T1000 (cell line): ENCODE measurements at regions not wholly inside any gene's neighbourhood (a gene's known extent, or its start where the extent isn't known, plus 50 kb on each side); places are given as distances from the start of the nearest gene placed in this dataset.

Source experiments
- DNase-seq: peaks from one replicate; lab custom pipeline; 2025; ENCODE audit warnings: mixed read lengths; lab: John Stamatoyannopoulos, UW

DNA sequence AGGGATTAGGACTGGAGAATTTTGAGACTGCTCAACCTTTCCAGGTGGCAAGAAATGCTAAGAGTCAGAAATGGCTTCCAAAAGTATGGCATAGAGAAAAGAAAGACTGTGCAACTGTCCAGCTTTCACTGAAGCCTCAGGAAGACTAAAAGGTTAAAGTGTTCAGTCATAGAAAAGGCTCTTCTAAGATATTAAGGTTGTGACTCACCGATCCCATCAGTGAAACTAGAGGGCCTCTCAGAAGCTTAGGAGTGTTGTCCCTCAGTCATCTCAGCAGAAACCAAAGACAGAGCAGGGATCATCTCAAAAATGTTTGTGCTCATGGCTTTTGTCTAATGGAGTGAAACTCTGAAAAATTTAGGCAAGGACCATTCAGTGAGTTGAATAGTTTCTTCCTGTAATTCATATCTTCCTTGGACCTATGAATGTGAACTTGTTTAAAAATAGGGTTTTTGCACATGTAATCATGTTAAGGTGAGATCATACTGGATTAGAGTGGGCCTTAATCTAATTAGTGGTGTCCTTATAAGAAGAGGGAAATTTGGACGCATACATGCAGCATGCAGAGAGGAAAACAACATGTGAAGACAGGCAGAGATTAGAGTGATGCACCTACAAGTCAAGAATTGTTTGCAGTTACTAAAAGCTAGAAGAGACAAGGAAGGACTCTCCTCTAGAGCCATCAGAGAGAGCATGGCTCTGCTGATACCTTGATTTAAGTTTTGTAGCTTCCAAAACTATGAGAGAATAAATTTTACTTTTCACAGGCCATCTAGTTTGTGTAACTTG lies 71.3 kb downstream of the RPE65 start:
- no peak for DNase-seq

DNA sequence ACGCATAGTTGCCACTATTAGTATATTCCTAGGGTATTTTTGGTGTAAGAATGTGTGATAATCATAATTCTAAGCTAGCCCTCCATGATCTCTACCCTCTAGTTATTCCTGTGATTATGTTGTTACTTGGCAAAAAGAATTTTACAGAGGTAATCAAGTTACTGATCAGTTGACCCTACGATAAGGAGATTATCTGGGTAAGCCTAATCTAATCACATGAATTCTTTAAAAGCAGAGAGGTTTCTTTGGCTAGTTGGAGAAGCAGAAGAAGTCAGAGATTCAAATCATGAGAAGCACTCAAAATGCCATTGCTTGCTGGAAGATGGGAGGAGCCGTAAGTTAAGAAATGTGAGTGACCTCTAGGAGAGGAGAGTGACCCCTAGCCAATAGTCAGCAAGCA lies 72.7 kb downstream of the RPE65 start:
- DNase-seq, result no peak

DNA sequence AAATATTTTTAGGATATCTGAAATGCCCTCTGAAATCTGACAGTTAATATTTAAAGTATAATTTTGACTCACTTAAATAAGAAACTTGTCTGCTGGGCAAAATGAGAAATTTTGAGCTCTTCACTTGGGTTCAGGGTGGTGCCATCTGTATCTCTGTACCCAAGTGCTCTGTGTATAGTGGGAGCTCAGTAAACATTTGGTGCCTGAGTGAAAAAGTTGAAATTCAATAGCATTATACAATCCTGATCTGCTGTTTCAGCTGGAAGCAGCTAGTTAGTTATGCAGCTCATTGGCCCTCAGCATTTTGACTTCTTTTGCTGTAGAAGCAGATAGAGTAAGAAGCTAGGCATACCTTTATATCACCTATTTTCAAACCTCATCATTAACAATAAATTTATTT lies 73.3 kb downstream of the RPE65 start:
- no peak for DNase-seq

DNA sequence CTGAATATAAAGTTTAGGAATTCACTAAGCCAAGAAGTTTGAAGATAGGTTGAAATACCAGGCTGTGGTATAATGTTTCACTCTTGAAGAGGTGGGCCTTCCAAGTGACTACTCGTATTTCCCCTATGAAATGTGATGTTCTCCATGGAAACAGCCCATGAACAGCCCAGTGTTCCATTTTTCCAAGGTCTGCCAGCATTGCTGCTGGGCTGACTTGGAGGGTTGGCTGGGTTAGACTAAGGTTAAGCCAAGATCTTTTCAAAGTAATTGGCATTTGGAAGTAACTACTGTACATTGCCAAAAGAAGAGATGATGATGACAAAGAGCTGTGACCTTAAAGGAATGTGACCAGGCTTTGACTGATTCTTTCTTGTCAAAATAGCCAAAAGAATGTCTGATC lies 73.8 kb downstream of the RPE65 start:
- no peak for DNase-seq

DNA sequence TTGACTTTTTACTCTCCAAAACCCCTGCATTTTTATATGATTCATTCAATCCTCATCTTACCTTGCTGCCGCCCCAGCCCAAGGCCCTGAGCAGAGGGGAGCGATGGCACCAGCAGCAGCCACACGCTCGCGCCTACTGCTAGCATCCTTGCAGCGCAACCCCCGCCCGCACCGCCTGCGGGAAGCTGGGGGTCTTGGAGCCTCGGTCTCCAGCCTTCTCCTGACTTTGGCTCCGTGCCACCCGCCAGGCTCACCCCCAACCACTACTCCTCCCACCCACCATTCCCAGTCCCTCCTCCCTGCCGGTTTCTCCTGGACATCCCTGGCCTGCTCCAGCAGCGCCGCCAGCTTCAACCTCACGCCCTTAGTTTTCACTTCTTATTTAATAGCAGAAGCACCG lies 76.6 kb downstream of the RPE65 start:
- DNase-seq, result no peak

DNA sequence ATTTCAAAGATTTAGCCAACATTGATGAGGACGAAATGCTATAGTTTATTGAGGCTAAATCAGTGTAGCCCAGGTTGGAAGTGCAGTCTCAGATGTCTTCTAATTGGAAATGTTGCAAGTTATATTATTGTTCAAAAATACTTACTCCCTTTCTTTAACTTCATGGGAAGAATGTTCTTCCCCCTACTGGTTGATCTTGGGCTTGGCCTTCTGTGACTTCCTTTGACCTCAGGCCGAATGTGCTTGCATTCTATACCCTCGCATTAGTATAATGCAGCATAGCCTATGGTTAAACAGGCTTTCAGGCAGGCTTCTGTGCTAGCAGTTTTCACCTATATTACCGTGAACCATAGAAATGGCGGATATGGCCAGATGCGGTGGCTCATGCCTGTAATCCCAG lies 77.3 kb downstream of the RPE65 start:
- DNase-seq, result no peak

DNA sequence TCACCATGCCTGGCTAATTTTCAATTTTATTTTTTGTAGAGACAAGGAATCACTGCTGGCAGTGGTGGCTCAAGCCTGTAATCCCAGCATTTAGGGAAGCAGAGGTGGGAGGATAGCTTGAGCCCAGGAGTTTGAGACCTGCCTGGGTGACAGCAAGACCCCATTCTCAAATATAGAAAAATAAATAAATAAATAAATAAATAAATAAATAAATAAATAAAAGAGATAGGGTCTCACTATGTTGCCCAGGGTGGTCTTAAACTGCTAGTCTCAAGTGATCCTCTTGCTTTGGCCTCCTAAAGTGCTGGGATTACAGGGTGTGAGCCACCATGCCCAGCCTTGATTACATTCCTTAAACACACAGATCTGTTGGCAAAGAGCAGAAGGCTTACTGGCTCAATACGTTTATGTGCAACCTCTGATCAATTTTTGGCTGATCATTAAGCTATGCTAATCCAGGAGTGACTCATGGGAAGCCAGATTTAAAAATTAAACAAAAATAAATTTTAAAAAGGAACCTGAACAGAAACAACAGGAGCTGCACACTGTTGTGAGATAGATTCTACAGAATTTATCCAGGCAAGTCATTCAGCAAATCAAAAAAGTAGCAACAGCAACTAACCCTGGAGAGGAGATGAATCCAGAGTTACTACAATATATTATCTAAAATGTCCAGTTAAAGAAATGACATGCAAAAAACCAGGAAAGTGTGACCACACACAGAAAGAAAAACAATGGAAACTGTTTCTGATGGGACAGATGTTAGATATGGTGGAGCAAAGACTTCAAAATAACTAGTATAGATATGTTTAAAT lies 79.4 kb downstream of the RPE65 start:
- no peak for DNase-seq

DNA sequence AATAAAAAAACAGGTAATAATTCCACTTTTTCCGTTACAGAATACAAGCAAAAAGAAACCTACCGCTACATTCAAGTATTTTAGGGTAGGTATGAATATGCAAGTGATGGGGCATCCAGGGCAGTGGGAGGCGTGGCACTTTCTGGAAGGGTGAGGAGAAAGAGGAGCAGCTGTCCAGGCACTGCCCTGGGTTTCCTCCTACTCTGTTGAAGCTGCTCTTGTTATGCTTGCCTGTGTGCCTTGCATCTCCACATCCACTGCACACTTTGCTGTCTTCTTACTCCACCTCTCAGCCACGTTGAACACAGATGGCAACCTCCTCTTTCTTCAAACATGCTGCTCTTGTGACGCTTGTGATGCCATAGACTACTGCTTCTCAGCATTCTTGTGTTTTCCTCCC lies 83.2 kb downstream of the RPE65 start:
- DNase-seq, result no peak

DNA sequence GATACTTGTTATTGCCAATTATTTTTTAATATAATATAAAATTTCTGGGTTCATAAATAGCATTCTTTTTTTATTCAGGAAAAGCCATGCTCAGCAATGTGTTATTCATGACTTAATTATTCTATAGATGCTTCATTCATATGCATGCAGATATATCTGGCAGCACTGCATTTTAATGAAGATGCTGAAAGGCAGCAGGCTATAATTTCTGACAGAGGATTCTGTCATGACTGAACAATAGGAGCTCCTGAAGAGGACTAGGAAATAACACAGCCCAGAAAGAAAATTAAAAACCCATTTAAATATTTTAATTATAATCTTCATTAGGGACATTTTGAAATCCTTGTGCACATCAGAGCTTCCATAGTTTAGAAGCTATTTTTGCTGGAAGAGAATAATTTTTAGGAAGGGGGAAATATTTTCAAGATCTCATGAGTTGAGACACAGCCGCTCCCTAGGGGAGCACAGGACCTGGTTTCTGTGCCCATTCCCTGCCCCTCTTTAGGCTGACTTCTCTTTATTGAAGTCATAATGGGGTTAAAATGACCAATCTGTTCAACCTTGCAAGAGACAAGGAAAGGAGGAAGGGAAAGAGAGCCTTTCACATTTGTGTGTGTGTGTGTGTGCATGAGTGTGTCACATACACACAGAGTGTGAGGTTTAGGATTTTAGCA lies 83.9 kb downstream of the RPE65 start:
- DNase-seq, result no peak

DNA sequence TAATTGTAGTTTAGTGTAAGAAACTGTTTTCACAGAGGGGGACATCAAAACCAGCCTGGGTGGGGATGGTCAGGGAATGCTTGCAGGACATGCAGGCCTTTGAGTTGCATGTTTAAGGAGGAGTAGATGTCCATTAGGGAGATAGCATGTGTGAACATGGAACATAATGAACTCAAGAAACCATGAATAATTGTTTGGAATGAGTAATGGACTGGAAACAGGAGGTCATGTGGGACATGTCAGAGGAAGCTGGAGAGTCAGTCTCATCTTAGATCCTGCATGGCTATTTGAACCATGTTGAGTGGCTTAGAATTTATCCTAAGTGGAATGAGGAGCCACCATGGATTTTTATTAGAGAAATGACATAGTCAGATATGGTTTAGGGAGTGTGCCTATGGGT lies 86.4 kb downstream of the RPE65 start:
- no peak for DNase-seq

DNA sequence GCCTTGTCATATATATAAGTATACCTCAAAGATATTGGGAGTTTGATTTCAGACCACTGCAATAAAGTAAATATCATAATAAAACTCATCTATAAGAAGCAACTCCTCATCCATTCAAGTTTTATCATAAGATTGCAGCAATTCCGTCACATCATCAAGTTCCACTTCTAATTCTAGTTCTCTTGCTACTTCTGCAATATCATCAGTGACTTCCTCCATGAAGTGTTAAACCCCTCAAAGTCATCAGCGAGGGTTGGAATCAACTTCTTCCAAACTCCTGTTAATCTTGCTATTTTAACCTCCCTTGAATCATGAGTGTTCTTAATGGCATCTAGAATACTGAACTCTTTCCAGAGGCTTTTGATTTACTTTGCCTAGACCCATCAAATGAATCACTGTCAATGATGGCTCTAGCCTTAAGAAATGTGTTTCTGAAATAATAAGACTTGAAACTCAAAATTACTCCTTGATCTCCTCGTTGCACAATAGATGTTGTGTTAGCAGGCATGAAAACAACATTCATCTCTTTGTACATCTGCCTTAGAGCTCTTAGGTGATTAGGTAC lies 88.3 kb downstream of the RPE65 start:
- no peak for DNase-seq

DNA sequence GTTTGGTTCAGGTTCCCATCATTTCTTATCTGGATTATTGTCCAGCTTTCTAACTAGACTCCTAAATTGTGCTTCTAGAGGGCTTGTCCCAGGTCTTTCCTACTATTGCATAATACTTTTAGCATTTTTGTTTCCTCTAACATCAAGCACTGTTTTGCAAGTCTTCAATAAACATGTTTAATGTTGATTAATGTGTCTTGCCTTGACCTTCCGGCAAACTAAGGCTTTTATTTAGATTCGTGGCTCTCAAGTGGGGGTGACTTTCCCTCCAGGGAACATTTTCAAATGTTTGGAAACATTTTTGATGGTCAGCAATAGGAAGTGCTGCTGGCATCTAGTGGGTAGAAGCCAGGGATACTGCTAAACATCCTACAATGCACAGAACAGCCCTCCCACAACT lies 90.7 kb downstream of the RPE65 start:
- no peak for DNase-seq

DNA sequence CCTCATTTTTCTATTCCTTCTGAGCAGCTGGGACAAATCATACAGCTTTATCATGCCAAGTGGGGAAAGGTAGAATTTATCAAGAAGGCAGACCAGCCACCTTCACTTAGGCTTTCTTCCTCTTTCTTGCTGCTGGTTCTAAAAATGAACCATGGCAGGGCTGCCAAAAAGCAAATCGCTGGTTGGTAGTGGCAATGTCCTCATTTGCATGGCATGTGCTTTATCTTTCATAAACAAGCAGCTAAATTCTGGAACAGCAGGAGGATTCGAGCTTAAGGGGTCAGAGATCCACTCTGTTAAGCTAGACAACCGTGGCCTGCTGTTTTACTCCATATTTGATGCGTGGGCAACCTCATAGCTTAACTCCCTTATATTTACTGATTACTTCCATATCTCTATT lies 91.3 kb downstream of the RPE65 start:
- no peak for DNase-seq

DNA sequence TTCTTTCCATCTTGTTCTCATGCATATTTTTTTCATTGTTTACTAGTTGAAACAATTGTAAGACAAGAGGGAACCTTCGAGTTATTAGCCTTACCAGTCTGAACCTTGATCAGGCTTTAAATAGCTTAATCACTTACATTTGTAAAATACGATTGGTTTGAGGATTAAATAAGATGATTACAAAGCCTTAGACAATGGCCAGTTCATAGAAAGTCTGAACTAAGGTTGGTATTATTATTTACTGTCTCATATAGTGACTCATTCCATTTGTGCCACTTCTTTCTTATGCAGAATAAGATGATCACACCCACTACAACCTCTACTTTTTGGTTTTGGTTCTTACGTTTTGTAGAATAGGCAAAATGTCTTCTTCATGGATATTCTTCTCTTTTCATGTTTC lies 94.1 kb downstream of the RPE65 start:
- DNase-seq, result no peak

DNA sequence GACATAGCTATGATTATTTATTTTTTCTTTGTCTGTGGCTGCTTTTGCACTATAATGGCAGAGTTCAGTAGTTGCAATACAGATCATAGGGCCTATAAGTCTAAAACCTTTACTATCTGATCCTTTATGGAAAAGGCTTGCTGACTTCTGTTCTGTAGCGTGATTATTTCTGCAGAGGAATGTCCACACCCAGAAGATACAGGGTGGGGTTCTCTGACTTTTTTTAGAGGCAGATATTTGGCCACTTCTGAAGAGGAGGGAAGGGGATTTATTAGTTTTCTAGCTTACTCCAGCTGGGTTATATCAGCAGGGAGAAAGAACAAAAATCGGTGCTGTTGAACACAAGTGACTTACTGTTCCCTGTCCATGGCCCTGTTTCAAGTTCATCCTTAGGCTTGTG lies 97.6 kb downstream of the RPE65 start:
- DNase-seq, result no peak

DNA sequence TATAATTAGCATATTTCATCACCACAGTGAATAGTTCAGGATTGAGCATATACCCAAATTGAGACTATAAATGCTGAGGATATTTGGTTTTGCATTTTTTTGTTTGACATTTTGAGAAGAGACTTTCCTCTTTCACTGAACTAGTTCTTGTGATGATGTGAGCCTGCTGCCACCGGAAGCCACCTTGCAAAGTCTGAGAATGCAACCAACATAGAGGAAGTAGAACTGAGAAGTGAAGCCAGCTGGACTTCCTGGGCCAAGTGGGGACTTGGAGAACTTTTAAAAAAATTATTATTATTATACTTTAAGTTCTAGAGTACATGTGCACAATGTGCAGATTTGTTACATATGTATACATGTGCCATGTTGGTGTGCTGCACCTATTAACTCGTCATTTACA lies 102.3 kb downstream of the RPE65 start:
- no peak for DNase-seq

DNA sequence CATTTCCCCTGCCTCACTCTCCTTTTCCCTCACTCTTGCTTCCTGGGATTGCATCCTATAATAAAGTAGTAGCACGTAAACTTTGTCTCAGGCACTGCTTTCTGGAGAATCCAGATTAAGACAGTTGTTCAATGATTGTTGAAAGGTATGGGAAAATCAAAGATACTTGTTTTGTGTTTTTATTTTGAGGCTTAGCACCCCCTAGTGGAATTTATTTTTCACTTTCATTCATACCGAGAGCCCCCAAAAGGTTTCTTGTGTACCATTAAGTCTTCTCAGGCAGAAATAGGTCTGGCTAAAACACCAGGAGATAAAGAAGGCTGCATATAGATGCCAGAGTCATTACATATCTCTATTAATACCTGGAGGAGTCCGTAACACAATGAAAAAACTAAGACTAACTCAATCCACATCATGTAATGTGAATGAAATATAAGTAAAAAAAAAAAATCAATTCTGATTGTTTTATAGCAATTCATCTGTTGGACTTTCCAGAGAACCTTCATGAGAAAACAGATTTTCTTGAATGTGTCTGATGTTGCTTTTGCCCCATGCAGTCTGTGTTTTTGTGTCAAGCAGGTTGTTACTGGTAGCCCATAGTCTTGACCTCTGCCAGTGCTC lies 103.5 kb downstream of the RPE65 start:
- DNase-seq, result no peak

DNA sequence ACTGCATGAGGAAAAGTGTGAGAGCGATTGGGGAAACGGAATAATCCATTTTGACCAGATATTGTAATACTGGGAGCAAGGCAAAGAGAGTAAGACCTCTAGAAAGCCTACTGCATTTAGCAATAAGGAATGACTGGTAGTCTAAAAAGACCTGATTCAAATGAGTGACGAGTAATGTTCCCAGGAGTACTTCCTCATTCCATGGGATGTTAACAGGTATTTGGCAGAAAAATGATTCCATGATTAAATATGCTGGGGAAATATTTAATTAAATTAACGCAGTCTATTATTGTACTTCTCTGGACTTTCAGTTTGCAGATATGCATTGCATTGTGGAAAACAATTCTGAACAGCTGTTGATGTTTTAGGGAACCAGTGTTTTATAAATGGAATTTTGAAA lies 105.5 kb downstream of the RPE65 start:
- no peak for DNase-seq

DNA sequence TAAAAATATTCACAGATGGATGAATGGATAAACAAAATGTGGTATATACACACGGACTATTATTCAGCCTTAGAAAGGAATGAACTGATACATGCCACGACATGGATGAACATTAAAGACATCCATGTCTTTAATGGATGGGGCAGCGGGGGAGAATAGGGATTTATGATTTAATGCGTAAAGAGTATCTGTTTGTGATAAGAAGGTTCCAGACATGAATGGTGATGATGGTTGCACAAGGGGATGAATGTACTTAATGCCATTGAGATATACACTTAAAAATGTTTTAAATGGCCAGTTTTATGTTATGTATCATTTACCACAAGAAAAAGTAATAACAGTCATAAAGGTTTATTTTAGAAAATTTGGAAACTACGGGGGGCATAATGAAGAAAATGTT lies 108.6 kb upstream of the WLS start:
- DNase-seq, result no peak

DNA sequence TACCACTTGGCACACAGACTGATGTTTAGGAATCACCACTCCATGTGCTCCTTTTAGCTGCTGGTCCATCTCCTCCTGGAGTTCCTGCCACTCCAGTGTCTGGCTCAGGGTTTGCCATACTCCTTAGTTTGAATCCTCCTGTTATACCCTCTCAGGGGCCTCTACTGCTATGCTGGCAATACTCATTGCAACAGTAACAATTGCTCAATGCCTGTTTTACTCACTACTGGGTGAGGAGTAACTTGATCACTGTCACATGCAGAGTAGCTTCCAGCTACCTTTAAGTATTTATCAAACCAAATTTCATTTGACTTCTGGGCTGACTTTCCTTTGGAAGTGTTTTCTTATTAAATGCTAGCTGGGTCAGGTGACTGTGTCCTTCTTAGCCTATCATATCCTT lies 107.2 kb upstream of the WLS start:
- no peak for DNase-seq

DNA sequence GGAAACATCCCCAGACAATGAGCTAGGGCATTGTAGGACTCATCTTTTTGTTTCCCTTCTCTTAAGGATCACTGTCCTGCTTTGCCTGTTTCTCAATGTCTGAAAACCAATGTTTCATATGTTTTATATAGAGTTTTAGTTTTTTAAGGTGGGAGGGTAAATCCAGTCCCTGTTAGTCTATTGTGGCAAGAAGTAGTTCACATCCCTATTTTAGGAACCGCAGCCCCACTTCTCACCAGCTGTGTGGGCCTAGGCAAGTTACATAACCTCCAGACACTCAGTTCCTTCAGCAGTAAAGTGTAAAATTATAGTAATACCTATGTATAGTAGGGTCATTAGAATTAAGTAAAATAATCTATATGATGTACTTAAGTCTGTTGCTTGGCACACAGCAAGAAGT lies 105.8 kb upstream of the WLS start:
- no peak for DNase-seq

DNA sequence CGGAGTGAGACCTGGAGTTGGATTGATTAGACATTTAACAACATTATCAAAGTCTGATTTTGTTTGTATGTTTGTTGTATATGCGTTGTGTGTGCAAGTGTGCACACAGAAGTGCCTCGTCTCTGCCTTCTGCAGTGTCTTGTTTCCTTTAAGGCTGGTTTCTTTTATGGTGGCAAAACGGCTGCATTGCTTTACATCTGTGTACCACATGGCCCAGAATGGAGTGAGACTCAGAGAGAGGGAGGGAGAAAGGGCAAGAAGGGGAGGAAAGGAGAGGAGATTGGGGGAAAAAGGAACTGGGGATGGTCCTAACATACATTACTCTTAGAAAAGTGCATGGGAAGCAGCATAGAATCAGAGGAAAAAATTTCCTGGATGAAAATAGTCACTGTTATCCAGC lies 99.7 kb upstream of the WLS start:
- DNase-seq, result no peak
